DND-41 (cell line): ENCODE measurements at regions not wholly inside any gene's neighbourhood (a gene's known extent, or its start where the extent isn't known, plus 50 kb on each side); places are given as distances from the start of the nearest gene placed in this dataset.

Experiments
- EZH2 ChIP-seq: IDR thresholded peaks from 3 replicates; pipeline ENCODE4 v1.6.1; 2012; ENCODE audit warnings: borderline replicate concordance, low read depth, mild to moderate bottlenecking, moderate library complexity, low read length, inconsistent platforms; ENCODE audit not compliant: severe bottlenecking
- TF ChIP-seq, protein P1 (sequence below): IDR thresholded peaks from 2 replicates; pipeline ENCODE4 v1.5.1; 2012; ENCODE audit warnings: borderline replicate concordance, low read length, moderate library complexity, mild to moderate bottlenecking; ENCODE audit not compliant: poor library complexity, severe bottlenecking; ENCODE audit errors: extremely low read depth

DNA sequence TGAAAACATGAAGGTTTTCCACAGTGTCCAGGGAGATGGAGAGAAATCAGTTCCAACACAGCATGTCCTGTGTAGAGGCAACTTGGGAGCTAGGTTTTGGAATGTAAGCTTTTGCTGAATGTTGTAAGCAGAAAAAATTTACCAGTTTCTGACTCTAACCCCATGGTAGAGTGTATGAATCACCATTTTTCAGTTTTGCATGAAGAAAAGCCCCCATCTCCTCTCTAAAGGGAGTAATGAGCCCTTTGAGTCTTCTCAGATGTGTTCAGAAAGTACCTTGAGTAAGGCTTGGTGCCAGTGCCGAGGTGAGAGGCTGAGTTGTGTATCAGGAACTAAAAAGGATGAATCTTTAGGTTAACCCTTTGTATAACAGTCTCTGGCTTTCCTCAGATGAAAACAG, 96.2 kb downstream of the ADRB2 start:
- TF ChIP-seq, protein P1, sequence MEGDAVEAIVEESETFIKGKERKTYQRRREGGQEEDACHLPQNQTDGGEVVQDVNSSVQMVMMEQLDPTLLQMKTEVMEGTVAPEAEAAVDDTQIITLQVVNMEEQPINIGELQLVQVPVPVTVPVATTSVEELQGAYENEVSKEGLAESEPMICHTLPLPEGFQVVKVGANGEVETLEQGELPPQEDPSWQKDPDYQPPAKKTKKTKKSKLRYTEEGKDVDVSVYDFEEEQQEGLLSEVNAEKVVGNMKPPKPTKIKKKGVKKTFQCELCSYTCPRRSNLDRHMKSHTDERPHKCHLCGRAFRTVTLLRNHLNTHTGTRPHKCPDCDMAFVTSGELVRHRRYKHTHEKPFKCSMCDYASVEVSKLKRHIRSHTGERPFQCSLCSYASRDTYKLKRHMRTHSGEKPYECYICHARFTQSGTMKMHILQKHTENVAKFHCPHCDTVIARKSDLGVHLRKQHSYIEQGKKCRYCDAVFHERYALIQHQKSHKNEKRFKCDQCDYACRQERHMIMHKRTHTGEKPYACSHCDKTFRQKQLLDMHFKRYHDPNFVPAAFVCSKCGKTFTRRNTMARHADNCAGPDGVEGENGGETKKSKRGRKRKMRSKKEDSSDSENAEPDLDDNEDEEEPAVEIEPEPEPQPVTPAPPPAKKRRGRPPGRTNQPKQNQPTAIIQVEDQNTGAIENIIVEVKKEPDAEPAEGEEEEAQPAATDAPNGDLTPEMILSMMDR = no peak
- TF ChIP-seq EZH2 = no peak
